HL-60 (cell line): ENCODE measurements at regions not wholly inside any gene's neighbourhood (a gene's known extent, or its start where the extent isn't known, plus 50 kb on each side); places are given as distances from the start of the nearest gene placed in this dataset.

Source experiments
- POLR2AphosphoS5 ChIP-seq: IDR thresholded peaks from 2 replicates; pipeline ENCODE4 v1.6.1; 2012; ENCODE audit warnings: low read depth
- TF ChIP-seq, protein P1 (sequence below): IDR thresholded peaks from one replicate; pipeline ENCODE4 v1.5.1; 2011; ENCODE audit warnings: low read length, control low read depth, inconsistent platforms; ENCODE audit not compliant: insufficient read depth
- TF ChIP-seq, protein P2 (sequence below): IDR thresholded peaks from 2 replicates; pipeline ENCODE4 v1.6.1; 2012; ENCODE audit warnings: low read depth; ENCODE audit not compliant: insufficient replicate concordance

GRCh38 chr5:14968796-14969195 is 97.2 kb upstream of the ANKH start:
- TF ChIP-seq, protein P1, sequence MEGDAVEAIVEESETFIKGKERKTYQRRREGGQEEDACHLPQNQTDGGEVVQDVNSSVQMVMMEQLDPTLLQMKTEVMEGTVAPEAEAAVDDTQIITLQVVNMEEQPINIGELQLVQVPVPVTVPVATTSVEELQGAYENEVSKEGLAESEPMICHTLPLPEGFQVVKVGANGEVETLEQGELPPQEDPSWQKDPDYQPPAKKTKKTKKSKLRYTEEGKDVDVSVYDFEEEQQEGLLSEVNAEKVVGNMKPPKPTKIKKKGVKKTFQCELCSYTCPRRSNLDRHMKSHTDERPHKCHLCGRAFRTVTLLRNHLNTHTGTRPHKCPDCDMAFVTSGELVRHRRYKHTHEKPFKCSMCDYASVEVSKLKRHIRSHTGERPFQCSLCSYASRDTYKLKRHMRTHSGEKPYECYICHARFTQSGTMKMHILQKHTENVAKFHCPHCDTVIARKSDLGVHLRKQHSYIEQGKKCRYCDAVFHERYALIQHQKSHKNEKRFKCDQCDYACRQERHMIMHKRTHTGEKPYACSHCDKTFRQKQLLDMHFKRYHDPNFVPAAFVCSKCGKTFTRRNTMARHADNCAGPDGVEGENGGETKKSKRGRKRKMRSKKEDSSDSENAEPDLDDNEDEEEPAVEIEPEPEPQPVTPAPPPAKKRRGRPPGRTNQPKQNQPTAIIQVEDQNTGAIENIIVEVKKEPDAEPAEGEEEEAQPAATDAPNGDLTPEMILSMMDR: no peak
- no peak for TF ChIP-seq POLR2AphosphoS5
- TF ChIP-seq, protein P2, sequence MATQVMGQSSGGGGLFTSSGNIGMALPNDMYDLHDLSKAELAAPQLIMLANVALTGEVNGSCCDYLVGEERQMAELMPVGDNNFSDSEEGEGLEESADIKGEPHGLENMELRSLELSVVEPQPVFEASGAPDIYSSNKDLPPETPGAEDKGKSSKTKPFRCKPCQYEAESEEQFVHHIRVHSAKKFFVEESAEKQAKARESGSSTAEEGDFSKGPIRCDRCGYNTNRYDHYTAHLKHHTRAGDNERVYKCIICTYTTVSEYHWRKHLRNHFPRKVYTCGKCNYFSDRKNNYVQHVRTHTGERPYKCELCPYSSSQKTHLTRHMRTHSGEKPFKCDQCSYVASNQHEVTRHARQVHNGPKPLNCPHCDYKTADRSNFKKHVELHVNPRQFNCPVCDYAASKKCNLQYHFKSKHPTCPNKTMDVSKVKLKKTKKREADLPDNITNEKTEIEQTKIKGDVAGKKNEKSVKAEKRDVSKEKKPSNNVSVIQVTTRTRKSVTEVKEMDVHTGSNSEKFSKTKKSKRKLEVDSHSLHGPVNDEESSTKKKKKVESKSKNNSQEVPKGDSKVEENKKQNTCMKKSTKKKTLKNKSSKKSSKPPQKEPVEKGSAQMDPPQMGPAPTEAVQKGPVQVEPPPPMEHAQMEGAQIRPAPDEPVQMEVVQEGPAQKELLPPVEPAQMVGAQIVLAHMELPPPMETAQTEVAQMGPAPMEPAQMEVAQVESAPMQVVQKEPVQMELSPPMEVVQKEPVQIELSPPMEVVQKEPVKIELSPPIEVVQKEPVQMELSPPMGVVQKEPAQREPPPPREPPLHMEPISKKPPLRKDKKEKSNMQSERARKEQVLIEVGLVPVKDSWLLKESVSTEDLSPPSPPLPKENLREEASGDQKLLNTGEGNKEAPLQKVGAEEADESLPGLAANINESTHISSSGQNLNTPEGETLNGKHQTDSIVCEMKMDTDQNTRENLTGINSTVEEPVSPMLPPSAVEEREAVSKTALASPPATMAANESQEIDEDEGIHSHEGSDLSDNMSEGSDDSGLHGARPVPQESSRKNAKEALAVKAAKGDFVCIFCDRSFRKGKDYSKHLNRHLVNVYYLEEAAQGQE: no peak
